ENCODE measurements at regions not wholly inside any gene's neighbourhood (a gene's known extent, or its start where the extent isn't known, plus 50 kb on each side); places are given as distances from the start of the nearest gene placed in this dataset.

DNA sequence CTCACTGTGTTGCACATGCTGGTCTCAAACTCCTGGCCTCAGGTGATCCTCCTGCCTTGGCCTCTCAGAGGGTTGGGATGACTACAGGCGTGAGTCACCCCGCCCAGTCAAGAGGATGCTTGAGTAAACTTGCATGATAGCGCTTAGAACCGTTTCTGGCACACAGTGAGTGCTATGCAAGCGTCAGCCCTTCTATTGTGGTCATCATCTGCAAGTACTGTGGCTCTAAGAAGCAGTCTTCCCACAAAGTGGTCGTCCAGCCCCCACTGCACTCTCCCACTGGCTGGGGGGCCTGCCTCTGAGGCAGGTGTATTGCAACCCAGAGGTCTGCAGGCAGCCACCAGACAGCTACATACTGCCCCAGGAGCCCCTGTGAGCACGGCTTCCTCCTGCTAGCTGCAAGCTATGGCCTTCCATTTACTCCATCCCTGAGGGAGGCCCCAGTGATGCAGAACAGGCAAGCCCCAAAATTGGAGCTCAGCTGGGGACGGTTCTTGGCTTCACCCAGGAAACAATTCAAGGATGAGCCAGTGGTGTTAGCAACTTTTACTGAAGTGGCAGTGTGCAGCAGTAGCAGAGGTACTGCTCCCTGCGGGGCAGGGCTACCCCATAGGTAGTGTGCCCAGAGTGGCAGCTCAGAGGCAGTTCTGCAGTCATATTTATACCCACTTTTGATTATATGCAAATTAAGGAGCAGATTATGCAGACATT lies 95.4 kb downstream of the LSM3 start:
- no peak for DNase-seq

DNA sequence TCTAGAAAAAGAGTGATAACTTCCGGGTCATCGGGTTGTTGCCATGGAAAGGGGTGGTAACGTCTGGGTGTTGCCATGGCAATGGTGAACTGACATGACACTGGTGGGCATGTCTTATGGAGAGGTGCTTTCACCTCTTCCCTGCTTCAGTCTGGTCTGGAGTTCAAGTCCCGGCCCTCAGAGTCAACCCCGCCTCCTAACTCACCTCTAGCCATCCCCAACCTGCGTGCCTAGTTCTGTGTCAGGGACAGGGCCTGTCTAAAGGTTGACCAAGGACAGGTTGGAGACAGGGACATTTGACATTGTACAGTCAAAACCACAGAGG lies 96.0 kb downstream of the LSM3 start:
- DNase-seq, result no peak

DNA sequence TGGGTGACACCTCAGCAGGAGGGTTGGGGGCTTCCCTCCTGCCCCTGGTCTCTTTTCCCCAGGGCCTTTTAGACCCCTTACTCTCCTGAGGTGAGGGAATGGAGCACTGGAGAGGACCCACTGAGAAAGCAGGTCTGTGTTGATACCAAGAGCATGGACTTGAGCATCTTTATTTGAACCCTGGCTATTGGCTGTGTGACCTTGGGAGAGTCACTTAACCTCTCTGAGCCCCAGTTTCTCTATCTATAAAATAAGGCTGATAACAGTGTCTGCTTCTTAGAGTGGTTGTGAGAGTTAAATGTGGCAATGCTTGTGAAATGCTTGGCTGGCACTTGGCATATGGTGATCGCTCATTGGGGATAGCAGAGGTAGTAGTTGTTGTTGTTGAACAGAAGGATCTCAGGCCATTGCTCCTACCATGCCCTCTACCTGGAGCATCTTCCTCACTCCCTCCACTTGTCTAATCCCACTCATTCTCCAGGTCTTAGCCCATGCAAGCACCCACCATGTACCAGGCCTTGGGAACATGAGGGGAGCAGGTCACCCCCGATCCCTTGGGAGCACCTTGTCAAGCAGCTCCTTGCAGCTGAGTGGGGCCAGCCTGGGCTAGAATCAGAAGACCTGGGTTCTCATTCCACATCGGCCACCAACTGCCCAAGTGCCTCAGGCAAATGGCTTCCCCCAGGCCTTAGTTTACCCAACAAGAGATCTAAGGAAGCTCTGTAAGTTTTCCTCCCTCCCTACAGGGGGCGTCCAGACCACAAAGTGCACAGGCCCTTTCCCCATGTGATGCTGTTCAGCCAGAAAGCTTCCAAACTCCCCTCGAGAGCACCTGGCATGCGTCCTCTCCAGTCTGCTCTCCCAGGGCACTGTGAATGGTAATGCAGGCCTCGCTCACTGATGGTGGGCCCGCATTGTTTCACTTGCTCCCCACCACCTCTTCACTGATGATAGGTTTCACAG lies 96.7 kb downstream of the LSM3 start:
- no peak for DNase-seq

DNA sequence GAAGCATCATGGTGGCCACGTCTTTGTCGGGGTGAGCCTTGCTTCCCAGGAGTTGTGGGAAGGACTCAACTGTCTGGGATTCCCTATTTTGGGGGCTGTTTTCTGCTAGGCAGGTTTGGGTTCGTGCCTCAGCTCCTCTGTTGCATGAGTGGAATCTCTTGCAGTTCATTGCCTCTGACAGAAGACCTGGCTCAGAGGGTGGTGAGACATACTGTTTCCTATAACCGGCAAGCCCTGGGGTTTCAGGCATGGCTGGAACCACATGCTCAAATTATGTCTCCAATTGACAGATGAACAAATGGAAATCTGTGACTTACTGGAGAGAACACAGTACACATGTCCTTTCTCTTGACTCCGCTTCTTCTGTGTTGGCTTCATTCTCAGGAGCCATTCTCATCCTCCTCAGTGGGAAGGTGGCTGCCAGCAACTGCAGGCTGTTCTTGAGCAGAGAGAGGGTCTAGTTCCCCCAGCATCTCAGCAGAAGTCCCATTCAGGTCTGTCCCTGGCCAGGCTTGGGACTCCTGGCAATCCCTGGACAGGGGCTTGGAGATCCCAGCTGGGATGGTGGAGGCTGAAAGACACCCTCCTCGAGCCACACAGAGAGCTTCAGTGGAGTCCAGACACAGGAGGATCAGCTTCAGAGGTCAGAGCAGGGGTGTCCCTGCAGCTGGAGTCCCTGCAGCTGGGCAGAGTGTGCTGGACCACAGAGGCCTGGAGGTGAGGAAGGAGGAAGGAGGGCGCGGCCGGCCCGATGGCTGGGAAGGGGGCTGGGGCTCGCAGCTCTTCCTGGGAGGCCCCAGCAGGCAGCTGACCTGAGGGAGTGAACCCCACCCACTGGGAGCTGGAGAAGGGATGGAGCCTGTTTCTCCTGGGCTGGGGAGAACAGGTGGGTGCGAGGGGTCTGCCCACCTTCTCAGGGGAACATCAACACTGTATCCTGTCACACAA lies 97.6 kb downstream of the LSM3 start:
- DNase-seq, result no peak

DNA sequence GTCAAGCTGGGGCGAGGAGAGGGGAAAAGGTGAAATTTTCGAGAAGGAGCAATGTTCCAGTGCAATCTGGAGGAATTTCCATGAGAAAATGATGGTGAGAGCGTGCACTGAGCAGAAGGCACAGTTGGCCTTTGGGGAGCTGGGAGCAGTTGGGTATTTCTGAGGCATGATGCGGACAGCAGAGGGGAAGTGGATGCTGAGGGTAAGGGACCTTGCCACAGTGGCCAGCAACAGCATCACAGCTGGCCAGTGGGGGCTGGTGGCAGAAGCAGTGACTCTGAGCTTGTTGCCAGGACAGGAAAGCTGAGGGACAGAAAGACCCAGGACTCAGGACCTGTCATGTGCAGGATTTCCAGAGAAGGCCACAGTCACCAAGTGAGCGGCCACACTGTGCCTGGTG lies 98.9 kb downstream of the LSM3 start:
- DNase-seq, result no peak

DNA sequence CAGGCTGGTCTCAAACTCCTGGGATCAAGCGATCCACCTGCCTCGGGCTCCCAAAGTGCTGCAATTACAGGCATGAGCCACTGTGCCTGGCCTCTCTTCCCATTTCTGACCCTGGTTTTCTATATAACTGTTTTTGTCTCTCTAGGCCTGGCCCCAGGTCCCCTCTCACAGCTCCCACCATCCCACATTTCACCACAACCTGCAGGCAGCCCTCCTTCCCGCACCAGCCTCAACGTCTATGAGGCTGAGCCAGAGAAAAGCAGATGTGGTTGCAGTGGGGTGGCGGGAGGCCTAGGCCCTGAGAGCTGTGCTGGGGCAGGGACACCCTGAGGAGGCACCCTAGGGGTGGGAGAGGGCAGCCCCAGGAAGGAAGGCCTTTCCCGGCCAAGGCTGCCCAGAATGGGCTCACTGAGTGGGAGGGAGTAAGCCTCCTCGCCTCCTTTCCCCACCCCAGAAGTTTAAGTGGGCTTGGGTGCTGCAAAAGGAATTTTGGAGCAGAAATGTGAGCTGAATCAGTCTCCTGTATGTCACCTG lies 99.7 kb downstream of the LSM3 start:
- no peak for DNase-seq

DNA sequence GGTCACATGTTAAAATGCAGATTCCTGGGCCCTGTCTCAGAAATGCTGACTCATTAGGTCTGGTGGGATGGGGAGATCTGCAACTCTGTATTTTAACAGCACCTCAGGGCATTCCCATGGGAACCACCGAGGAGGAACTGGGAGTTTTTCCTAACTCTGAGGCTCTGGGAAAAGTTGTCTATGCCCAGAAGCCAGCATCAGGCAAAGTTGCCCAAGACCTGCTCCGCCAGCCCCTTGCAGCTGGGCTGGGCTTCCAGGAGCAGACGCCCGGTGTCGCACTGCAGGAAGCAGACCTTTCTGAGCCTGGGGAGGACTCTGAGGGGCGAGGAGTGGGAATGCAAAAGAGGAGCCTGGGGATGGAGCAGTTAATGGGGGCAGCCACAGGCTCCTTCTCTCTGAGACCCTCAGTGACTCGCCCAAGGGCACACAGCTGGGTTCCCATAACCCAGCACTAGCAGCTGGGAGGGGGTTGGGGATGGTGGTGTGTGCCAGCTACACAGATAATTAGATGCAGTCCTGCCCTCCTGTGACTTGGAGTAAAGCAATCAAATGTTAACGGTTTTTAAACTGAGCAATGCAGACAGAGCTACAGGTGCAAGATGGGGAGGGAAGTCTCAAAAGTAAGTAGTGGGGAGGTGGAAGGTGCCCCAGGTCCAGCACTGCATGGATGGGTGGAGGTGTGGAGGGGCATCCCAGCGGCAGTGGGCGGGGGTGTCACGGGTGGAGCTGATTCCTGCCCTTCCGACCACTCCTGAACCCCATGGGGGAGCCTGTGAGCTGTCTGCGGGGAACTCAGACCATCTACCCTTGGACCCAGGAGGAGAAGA lies 100.4 kb downstream of the LSM3 start:
- DNase-seq, result no peak

DNA sequence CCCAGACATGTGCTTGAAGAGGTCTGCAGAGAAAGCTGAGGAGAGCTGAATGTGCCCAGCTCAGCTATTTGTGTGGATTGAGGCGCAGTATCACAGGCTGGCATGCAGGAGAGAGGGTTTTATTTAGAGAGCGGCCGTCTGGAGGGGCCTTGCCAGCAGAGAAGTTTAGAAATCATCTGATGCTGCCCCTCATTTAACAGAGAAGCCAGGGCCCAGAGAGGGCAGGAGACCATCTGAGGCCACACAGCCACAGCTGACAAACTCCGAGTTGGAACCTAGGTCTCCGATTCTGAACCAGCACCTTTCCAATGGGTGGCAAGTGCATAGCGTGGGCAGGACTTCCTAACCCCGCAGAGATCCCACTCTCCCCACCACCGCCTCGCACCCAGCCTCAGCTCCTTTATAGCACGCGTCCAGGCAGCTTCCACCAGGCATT lies 101.0 kb downstream of the LSM3 start:
- DNase-seq, result no peak

DNA sequence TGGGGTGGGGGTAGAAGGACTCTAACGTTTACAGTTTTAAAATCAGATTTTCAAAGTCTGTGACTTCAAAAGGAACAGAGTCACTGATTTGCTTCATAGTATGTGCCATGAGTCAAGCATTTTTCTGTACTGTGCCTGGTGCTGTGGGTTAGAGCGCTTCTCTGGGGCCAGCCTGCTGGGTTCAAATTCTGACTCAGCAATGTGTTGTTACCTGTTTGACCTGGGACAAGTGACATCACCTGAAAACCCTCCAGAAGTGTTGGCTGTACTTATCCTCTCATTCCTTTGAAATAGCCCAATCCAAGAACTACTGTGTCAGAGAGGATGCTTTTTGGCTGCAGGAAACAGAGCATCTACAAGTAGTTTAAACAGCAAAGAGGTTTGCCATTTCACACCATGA lies 101.7 kb downstream of the LSM3 start:
- DNase-seq, result no peak

DNA sequence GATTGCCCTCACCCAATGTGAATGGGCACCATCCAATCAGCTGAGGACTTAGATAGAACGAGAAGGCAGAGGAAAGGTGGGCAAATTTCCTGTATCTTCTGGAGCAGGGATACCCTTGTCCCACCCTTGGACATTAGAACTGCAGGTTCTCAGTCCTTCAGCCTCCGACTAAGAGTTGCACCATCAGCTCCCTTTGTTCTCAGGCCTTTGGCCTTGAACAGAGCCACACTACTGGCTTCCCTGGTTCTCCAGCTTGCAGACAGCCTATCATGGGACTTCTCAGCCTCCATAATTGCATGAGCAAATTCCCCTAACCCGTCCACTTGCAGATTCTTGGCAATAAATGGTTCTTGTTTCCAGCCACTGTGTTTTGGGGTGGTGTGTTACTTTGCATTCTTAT lies 102.4 kb downstream of the LSM3 start:
- DNase-seq, result no peak

DNA sequence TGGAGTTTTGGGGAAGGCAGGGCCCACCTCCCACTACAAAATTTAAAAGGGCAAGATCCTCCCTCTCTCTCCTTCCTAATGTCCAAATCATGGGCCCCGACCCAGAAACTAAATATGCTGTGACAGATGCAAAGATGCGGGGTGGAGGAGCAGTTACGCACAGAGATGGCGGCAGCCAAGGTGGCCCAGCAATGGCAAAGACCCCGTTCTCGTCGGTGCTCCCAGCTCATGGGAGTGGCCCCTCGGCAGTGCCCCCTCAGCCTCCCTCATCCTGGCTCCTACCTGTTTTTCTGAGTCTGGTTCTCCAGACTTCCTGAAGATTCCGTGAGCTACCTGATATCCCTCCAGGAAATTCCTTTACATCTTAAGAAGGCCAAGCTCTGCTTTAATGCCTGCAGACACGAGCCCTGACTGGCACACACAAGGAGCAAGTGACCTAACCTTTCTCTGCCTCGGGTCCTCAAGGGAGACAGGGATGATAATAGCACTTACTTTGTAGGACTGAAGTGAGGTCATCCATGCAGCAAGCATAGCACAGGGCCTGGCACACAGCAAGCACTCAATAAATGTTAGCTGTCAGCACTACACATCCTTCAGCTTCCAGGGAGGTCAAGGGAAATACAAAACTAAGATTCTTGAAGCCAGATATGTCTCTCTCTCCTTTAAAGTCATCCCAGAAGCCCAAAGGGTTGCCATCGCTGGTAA lies 103.5 kb downstream of the LSM3 start:
- DNase-seq, result no peak

DNA sequence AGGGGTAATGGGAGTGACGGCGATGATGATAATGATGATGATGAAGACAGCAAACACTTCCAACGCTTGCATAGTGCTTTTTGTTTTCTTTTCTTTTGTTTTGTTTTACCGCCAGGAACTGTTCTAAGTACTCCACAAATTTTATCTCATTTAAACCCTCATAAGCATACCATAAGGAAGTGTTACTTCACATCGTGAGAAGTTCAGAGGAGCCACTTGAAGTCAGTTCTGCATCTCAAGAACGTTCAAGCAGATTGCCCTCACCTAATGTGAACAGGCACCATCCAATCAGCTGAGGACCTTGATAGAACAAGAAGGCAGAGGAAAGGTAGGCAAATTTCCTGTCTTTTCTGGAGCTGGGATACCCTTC lies 104.1 kb downstream of the LSM3 start:
- no peak for DNase-seq

DNA sequence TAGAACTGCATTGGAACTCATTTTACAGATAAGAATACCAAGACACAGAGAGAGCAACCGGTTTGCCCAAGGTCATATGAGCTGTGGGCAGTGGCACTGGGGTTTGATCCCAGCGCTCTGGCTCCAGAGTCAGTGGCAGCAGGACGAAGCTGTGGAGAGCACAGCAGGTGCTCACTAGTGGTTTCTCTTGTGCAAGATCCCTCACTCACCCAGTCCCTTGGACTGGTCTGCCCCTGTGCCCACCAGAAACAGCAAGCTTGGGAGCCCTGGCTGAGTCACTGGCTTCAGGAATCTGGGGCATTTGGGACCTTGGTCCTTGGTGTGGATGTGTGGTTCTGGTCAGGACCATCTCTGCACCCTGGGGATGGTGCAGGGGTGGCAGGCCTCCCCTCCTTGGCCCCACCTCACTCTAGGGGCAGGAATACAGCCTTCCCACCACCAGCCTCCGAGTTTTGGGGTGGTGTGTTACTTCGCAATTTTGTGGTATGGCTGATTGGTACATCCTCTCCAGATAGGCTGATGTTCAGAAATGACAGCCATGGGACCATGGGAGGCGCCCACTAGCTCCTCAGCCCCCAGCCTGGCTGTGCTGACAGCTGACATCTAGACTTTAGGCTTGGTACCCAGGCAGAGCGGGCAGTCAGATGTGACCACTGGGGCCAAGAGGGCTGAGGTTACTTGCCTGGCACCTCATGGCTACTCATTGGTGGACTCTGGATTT lies 104.6 kb downstream of the LSM3 start:
- DNase-seq, result no peak

DNA sequence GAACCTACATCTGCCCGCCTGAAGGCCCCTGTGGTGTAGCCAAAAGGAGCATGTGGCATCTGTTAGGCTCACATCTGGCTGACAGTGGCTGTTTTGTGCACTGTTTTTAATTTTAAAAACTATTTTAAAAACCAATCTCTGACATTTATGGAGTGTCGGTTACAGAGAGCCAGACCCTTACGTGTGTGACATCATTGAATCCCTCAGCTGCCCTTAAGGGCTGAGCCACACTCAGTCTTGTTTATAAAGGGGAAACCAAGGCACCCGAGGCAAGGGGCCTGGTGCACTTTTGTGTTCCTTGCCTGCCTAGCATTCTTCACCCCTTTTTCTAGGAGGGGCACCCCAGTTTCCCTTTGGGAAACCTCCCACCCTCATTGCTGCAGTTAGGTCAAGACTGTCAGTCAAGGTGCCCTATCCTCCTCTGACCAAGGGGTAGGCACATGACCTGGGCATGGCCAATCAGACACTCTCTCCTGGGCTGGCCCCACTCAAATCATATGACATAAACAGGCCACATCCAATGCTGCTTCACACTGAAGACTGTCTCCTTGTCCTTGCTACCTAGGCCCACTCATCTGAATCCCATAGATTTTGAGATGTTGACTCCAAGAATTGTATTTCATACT lies 105.3 kb downstream of the LSM3 start:
- DNase-seq, result no peak

DNA sequence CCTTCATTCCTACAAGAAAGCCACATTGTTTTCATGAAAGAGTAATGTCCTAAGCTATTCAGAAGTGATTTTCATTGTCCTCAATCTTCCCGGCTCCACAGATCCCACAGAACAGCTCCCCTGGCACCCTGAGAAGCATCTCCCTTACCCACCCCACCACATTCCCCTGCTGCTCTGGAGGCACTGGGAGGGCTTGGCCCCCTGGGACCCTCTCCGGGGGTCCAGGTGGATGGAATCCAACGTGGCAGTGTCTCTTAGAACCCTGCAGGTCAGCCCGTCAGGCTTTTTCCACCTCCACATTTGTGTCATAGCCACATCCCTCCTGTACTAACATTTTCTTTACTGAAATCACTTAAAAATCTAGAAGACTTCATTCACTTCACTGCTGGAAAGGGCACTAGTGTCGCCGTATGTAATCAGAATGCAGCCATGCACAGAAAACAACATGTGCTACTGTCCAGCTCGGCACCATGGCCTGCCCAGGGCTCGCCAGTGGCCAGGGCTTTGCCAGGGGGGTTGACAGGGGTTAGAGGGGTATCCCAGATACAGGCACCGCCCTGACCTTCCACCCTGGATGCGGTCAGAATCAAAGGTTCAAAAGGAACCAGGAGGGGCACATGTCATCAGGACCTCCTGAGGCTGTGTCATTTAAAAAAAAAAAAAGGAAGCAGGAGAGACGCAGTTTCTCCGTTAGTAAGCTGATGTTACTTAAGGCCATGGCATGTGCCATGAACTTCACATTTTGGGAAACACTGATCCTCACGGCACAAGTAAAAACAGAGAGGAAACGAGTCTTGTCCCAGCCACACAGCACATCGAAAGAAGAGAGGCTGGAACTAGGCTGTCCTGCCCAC lies 106.3 kb downstream of the LSM3 start:
- no peak for DNase-seq

DNA sequence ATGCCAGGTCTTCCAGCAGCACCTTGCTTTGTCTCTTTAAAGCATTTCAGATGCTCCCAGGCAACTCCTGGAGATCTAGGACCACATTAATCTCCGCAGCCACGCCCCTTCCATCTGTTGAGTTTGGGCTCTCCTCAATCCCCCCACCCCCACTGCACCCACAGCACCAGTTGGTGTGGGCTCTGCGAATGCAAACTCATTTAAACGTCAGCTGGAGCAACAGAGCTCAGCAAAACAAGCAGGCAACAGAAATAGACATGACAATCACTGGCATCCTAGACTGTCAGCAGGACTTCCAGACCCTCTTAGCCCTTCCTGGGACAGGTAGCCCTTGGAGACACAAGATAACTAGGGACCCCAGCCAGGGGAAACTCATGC lies 106.9 kb downstream of the LSM3 start:
- DNase-seq, result no peak

DNA sequence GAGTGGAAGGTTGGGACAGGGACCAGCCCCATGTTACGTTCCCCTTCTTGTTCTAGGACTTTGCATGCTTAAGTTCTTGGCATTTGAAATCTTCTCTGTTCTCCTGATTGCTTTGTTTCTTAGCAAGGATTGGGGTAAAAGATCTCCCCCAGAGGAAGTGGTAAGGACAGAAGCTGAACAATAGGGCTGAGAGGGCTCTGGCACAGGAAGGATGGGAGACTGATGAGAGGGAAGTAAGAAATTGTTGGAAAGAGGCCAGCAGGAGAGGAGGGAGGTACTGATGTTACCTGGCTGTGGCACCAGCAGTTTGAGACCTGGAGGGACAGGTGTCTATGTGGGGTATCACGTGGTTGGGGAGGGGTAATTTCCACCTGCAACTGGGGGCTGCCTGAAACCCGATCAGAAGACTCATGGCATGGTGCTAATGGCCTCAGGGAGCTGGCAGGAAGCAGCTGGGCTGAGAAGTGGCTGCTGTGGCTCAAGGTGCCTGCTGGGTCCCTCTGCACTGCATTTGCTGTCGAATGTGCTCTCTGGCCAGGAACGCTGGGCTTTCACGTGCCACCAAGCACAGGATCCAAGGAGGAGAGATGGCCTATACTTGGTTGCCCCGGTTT lies 108.4 kb downstream of the LSM3 start:
- no peak for DNase-seq

DNA sequence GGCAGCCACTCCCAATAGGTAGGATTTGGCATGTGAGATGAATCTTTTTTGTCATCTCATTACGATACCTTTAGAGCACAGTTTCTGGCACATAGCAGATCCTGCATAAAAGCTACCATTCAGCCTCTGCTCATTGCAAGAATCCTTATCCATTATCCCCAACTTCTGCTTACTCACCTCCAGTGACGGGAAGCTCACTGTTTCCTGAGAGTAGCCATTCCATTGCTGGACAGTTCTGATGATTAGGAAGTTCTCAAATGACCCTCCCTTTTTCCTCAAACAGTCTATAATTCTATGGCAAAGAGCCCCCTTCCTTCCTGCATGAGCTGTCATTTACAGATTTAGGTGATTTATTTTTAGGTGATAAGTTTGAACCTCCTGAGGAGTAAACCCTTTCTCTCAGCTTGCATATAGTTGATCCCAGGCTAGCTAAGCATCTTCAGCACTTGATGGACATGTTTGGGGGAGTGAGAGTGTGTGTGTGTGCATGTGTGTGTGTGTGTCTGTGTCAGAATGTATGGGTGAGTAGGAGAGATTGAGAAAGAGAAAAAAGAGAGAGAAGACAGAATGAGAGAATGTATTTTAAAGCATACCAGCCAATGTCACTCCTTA lies 109.7 kb downstream of the LSM3 start:
- no peak for DNase-seq

Measured in activated gamma-delta T cell treated with Interleukin-2 at 50 U/mL for 16 hours (primary cell).